GM20000 (cell line): ENCODE measurements at regions not wholly inside any gene's neighbourhood (a gene's known extent, or its start where the extent isn't known, plus 50 kb on each side); places are given as distances from the start of the nearest gene placed in this dataset.

Experiments used
- DNase-seq: peaks from one replicate; pipeline ENCODE4 v3.0.0; 2012; ENCODE audit warnings: low spot score
- CTCF ChIP-seq: IDR thresholded peaks from 2 replicates; pipeline ENCODE4 v1.5.1; 2012; ENCODE audit warnings: mild to moderate bottlenecking, control low read depth; ENCODE audit errors: extremely low read depth, missing control alignments

DNA sequence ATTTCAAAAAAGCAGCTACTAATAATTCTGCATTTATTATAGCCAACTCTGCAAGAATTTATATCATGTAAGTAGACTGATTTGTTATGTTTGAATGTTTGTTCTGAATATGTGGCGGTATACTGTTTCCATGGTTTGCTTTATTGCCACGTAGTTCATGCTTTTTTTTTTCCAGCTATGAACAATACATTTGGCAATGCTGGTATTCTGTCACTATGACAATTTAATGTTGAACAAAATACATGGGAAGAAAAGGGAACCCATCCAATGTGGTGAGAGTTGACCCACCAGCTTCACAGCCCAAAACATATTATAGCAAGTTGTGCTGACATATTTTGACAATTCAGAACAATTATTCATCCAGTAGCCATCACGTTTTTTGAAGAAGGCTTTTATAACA, 145.6 kb downstream of the CCDC71L start:
- TF ChIP-seq CTCF, result no peak
- DNase-seq, result no peak

DNA sequence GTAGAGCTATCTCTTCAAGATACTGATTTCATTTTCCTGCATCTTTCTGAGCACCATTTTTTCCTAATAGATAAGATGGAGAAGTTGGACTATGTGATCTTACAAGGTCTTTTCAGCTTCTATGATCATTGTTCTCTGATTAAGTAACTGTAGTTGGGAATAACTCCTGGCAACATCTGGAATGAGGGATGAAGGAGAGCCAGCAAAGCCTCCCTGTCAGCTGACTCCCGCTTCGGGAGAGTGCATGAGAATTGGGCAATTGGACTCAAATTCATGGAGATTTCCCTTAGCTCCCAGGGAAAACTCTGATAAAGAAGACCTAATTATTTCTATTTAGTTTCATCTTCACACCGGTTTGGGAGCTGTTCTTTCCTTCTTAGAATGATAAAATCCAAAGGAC, 146.1 kb downstream of the CCDC71L start:
- DNase-seq, result no peak
- no peak for TF ChIP-seq CTCF

DNA sequence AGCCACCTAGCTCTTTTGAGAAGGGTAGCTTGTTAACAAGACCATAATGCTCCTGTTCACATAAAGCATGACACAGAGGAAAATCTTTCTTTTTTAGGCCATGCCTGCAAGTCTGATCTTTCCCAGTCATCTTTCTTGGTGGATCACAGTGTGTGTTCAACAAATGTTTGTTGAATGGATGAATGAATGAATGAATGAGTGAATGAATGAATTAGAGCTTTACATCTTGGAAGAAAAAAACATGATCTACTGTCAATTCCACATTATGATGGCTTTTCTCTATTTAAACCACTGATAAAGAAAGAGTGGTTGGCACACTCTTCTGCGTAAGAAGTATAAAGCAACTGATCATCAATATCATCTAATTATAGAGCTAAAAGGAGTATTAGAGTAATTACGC, 148.7 kb downstream of the CCDC71L start:
- no peak for DNase-seq
- TF ChIP-seq CTCF, result no peak

GRCh38 chr7:106504645-106505044, 156.3 kb downstream of the CCDC71L start:
- DNase-seq, result no peak
- no peak for TF ChIP-seq CTCF

DNA sequence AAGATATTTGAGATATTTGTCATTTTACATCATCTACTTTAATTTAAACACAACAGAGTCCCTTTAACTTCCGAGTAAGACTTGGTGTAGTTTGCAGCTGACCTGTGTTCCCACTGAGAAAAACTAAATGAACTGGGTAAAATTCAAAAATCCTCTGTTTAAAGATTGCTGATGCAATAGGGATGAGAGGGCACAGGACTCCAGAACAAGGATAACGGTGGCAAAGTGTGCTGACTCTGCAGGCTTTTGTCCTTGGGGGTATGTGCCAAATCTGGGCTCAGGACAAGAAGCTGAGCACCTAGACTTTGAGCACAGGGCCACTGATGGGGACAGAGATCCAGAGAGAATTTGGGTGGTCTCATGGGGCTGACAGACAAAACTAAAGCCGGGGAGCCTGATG, 156.8 kb downstream of the CCDC71L start:
- TF ChIP-seq CTCF, result no peak
- DNase-seq, result no peak

DNA sequence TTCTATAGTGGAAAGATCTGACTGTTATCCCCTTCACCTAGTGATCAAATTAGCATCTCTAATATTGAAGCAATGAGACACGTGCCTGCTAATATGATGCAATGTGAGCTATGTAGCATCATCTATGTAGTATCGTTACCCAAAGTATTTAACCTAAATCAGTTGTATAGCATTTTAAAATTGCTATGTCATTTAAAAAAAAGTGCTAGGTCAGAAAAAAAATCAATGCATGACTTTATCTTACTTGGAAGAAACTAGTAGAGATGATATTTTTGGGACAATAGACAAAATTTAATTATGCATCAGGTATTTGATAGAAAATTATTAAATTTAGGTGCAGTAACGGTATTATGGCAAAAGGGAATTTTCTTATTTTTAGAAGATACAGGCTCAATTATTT, 157.3 kb downstream of the CCDC71L start:
- no peak for TF ChIP-seq CTCF
- DNase-seq, result no peak

GRCh38 chr7:106501605-106502580, 159.1 kb downstream of the CCDC71L start:
- TF ChIP-seq CTCF, result no peak
- DNase-seq, result no peak
